WI38 (cell line): ENCODE measurements at regions not wholly inside any gene's neighbourhood (a gene's known extent, or its start where the extent isn't known, plus 50 kb on each side); places are given as distances from the start of the nearest gene placed in this dataset.

Experiments
- H3K4me3 ChIP-seq: 2 replicates; pipeline ENCODE4 v1.5.1; 2011; ENCODE audit warnings: low read depth, mild to moderate bottlenecking, control low read depth, low read length
- TF ChIP-seq, protein P1 (sequence below): IDR thresholded peaks from 2 replicates; pipeline ENCODE4 v1.5.1; 2012; ENCODE audit warnings: low read depth, mild to moderate bottlenecking, control low read depth, low read length

DNA sequence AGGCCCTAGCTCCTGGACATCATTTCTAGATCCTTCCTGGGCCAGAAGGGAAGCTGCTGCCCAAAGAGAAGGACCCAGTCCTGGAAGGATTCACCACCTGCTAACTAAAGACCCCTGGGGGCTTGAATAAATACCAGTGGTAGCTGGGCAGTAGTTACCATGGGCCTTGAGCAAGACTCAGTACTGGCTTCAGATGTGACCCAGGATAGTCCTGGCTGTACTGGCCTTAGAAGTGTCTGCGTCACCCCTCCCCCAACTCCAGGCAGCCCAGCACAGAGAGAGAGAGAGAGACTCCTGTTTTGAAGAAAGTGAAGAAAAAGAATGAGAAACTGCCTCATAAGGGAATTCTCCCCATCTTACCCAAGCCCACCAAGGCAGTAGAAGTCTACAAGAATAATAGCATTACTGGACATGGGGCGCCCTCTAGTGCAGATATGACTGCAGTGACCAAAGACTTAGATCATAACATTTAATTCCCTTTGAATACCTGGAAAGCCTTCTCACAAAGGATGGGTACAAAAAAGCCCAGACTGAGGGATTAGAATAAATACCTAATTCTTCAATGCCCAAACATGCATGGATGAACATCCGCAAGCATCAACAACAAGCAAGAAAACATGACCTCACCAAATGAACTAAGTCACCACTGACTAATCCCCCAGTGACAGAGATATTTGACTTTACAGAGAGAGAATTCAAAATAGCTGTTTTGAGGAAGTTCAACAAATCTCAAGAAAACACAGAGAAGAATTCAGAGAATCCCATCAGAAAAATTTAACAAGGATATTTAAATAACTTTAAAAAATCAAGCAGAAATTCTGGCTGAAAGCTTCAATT is 171.8 kb downstream of the HNRNPD start:
- TF ChIP-seq, protein P1, sequence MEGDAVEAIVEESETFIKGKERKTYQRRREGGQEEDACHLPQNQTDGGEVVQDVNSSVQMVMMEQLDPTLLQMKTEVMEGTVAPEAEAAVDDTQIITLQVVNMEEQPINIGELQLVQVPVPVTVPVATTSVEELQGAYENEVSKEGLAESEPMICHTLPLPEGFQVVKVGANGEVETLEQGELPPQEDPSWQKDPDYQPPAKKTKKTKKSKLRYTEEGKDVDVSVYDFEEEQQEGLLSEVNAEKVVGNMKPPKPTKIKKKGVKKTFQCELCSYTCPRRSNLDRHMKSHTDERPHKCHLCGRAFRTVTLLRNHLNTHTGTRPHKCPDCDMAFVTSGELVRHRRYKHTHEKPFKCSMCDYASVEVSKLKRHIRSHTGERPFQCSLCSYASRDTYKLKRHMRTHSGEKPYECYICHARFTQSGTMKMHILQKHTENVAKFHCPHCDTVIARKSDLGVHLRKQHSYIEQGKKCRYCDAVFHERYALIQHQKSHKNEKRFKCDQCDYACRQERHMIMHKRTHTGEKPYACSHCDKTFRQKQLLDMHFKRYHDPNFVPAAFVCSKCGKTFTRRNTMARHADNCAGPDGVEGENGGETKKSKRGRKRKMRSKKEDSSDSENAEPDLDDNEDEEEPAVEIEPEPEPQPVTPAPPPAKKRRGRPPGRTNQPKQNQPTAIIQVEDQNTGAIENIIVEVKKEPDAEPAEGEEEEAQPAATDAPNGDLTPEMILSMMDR = peak; percentile 29; the same call in 1 of the 2 replicates
- no peak overlapping the region for H3K4me3 ChIP-seq

DNA sequence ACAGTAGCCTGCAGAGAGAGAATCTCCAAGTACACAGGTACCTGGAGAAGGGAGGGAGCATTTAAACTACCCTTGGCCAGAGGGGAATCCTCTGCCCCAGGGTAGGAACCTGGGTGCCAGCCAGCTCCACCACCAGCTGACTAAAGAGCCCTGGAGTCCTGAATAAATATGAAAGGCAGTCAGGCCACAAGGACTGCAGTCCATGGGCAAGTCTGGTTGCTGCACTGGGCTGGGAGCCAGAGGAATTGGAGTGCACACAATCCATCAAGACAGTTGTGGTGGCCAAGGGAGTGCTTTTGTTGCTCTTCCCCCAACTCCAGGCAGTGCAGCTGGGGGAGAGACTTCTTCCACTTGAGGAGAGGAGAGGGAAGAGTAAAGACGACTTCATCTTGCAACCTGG is 172.5 kb downstream of the HNRNPD start:
- TF ChIP-seq, protein P1 = no peak
- H3K4me3 ChIP-seq = no peak overlapping the region

GRCh38 chr4:82200046-82200445 is 173.7 kb downstream of the HNRNPD start:
- TF ChIP-seq, protein P1 = no peak
- H3K4me3 ChIP-seq = no peak overlapping the region

DNA sequence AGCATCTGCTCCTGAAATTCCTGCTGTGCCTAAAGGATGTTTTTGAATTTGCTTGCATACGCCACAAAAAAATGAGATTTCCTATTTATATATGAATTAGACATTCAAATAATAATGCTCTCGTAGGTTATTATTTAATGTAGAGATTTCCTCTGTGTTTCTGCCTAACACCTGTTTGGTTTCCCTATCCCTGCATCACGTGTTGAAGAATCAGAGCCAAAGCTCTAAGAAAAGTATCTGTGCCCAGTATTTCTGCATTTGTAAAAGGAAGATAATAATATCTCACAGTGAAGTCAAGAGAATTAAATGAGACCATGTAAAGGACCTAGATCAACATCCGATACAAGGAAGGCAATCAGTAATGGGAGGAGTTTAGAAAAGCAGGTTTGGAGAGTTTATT is 179.5 kb downstream of the HNRNPD start:
- H3K4me3 ChIP-seq = no peak overlapping the region
- TF ChIP-seq, protein P1 = no peak

- TF ChIP-seq, protein P1 = no peak
- no peak overlapping the region for H3K4me3 ChIP-seq
Observed at GRCh38 chr4:82192017-82192673, 181.6 kb downstream of the HNRNPD start.

DNA sequence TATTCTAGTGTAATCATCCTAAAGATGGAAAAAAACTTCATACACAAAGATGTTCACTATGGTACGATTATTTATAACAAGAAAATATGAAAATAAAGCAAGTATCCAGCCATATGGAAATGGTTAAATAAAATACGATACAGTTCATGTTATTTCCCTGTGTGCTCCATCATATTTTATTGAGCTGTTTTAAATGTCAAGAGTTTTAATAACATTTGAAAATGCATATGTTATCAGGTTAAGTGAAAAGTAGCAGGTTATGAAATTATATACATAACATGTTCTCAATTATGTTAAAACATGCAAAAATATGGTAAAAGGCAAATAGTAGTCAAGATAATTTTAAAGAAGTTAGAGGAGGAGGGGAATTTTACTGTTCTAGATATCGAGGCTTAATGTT is 192.0 kb downstream of the HNRNPD start:
- H3K4me3 ChIP-seq = no peak overlapping the region
- TF ChIP-seq, protein P1 = no peak

- TF ChIP-seq, protein P1 = no peak
- no peak overlapping the region for H3K4me3 ChIP-seq
Observed at GRCh38 chr4:82172186-82172585, 201.6 kb downstream of the HNRNPD start.
